ENCODE measurements at regions not wholly inside any gene's neighbourhood (a gene's known extent, or its start where the extent isn't known, plus 50 kb on each side); places are given as distances from the start of the nearest gene placed in this dataset.

- H3K9me3 ChIP-seq (replicated peaks; ENCODE audit: control insufficient read depth, insufficient read depth, low read length), result no peaks in the 10 kb centered on the region
- H3K9ac ChIP-seq (replicated peaks; ENCODE audit: extremely low read depth, insufficient read depth, low read length), result no peak overlapping the region
- BruUV-seq (replicated peaks), result no TSS peak
- FAIRE-seq (no peak), DNase-seq (ENCODE audit: low read depth, low spot score) (no peak)
- no peaks in the 10 kb centered on the region for H3K27me3 ChIP-seq (ENCODE audit: control insufficient read depth in 2 of 2, insufficient read depth in 2 of 2, low read length in 2 of 2)
- intact Hi-C loops (cut with micrococcal nuclease), result no loop called here
- H2AFZ ChIP-seq (ENCODE audit: low read depth, low read length), result no peak overlapping the region
- no peaks in the 10 kb centered on the region for H4K20me1 ChIP-seq (replicated peaks; ENCODE audit: control insufficient read depth, extremely low read depth, insufficient read depth, low read length)
- POLR2A ChIA-PET, result no interaction called here
- H3K36me3 ChIP-seq (ENCODE audit: control insufficient read depth in 2 of 2, extremely low read depth in 1 of 2, insufficient read depth in 2 of 2, low read length in 2 of 2), result no peaks in the 10 kb centered on the region
- no peak overlapping the region for H3K27ac ChIP-seq (ENCODE audit: insufficient read depth, low read depth, low read length)
- H3K4me3 ChIP-seq (replicated peaks in 1 of 3; ENCODE audit: insufficient read depth in 1 of 3, low read depth in 1 of 3, low read length in 3 of 3), result no peak overlapping the region
- CTCF ChIA-PET, result no interaction called here
- no peaks in the 10 kb centered on the region for H3K9me1 ChIP-seq (replicated peaks; ENCODE audit: control insufficient read depth, extremely low read depth, insufficient read depth, low read length)
- H3K79me2 ChIP-seq (ENCODE audit: control insufficient read depth, insufficient read depth, low read length), result no peaks in the 10 kb centered on the region
- no peak overlapping the region for H3K4me2 ChIP-seq (ENCODE audit: insufficient read depth, low read length)
- dilution Hi-C loops (cut with MboI; ENCODE audit: extremely low pct_ligation_motif_present, low sequenced_read_pairs), result no loop called here
- no peaks in the 10 kb centered on the region for H3K4me1 ChIP-seq (ENCODE audit: control insufficient read depth, extremely low read depth, insufficient read depth, low read length)
- TF ChIP-seq GATA2 (IDR thresholded peaks at IDR 0.05; ENCODE audit: insufficient read depth, insufficient read length, low read depth, low read length) (no peak), FOS (IDR thresholded peaks at IDR 0.05; ENCODE audit: borderline replicate concordance, insufficient read depth, low read length) (no peak), EZH2 (IDR thresholded peaks at IDR 0.05; ENCODE audit: borderline replicate concordance, low read depth, low read length, severe bottlenecking) (no peak), JUN (IDR thresholded peaks at IDR 0.05; ENCODE audit: borderline replicate concordance, insufficient read depth, insufficient read length, low read depth) (no peak), MYC (IDR thresholded peaks at IDR 0.05; ENCODE audit: low read depth, low read length) (no peak), MAX (IDR thresholded peaks at IDR 0.05; ENCODE audit: insufficient read depth, insufficient read length) (no peak), POLR2AphosphoS5 (IDR thresholded peaks at IDR 0.05; ENCODE audit: insufficient read depth, low read depth, low read length) (no peak), POLR2A (IDR thresholded peaks at IDR 0.05; ENCODE audit: low read depth, low read length) (no peak)
- TF ChIP-seq, protein P1, sequence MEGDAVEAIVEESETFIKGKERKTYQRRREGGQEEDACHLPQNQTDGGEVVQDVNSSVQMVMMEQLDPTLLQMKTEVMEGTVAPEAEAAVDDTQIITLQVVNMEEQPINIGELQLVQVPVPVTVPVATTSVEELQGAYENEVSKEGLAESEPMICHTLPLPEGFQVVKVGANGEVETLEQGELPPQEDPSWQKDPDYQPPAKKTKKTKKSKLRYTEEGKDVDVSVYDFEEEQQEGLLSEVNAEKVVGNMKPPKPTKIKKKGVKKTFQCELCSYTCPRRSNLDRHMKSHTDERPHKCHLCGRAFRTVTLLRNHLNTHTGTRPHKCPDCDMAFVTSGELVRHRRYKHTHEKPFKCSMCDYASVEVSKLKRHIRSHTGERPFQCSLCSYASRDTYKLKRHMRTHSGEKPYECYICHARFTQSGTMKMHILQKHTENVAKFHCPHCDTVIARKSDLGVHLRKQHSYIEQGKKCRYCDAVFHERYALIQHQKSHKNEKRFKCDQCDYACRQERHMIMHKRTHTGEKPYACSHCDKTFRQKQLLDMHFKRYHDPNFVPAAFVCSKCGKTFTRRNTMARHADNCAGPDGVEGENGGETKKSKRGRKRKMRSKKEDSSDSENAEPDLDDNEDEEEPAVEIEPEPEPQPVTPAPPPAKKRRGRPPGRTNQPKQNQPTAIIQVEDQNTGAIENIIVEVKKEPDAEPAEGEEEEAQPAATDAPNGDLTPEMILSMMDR (IDR thresholded peaks at IDR 0.05; ENCODE audit: extremely low read depth in 1 of 2, insufficient read depth in 1 of 2, low read depth in 1 of 2, low read length in 2 of 2), result no peak
Observed at GRCh38 chr3:68067314-68067713, 412.9 kb upstream of the SUCLG2 start.

Measured in endothelial cell of umbilical vein (primary cell).